ENCODE measurements at regions not wholly inside any gene's neighbourhood (a gene's known extent, or its start where the extent isn't known, plus 50 kb on each side); places are given as distances from the start of the nearest gene placed in this dataset.

DNA sequence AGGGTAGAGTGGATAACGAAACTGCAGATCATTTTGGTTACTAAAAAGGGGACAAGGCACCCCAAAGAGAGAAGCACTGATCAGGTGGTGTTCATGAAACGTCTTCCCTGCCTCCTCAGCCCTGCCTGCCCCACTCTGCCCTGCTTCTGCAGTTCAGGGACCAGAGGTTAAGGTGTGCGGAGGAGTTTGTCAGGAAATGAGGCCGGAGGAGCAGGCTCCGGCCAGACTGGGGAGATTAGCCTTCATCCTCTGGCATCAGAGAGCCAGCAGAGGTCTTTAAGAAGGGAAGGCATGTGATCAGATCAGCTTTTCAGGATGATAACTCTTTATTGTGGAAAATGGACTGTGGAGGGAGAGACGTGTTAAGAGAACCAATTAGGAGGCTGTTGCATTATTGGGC, 291.9 kb upstream of the NR5A2 start:
- Histone ChIP-seq H3K27me3 (replicated peaks; ENCODE audit: control insufficient read depth, insufficient read depth, low read length) (no peaks in the 10 kb centered on the region), H3K36me3 (ENCODE audit: control insufficient read depth, insufficient read depth, low read length) (no peaks in the 10 kb centered on the region), H3K4me3 (replicated peaks; ENCODE audit: low read depth, low read length) (no peak overlapping the region)
- TF ChIP-seq, protein P1, sequence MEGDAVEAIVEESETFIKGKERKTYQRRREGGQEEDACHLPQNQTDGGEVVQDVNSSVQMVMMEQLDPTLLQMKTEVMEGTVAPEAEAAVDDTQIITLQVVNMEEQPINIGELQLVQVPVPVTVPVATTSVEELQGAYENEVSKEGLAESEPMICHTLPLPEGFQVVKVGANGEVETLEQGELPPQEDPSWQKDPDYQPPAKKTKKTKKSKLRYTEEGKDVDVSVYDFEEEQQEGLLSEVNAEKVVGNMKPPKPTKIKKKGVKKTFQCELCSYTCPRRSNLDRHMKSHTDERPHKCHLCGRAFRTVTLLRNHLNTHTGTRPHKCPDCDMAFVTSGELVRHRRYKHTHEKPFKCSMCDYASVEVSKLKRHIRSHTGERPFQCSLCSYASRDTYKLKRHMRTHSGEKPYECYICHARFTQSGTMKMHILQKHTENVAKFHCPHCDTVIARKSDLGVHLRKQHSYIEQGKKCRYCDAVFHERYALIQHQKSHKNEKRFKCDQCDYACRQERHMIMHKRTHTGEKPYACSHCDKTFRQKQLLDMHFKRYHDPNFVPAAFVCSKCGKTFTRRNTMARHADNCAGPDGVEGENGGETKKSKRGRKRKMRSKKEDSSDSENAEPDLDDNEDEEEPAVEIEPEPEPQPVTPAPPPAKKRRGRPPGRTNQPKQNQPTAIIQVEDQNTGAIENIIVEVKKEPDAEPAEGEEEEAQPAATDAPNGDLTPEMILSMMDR (IDR thresholded peaks at IDR 0.05; ENCODE audit: insufficient read depth, low read length, poor library complexity, severe bottlenecking), result no peak
- no peak for DNase-seq (ENCODE audit: extremely low read depth, insufficient read length)

DNA sequence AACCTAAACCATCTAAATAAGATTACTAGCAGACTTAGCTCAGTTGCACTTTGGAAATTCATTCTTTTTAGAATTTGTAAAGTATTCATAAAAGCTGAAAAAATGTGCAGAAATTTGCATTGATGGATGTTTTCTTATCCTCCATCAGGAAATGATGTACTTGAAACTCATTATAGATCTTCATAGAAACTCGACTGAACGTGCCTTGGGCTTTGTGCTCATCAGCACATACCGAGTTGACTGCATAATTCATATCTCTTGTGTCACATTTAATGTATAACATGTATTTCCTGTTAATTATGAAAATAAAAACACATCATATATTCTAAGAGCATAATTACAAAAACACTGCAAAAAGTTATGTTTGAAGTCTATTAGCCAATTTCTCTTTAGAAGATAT, 290.9 kb upstream of the NR5A2 start:
- no peak for DNase-seq (ENCODE audit: extremely low read depth, insufficient read length)
- H3K36me3 ChIP-seq (ENCODE audit: control insufficient read depth, insufficient read depth, low read length), result no peaks in the 10 kb centered on the region
- no peak overlapping the region for H3K4me3 ChIP-seq (replicated peaks; ENCODE audit: low read depth, low read length)
- no peaks in the 10 kb centered on the region for H3K27me3 ChIP-seq (replicated peaks; ENCODE audit: control insufficient read depth, insufficient read depth, low read length)
- TF ChIP-seq, protein P1 (IDR thresholded peaks at IDR 0.05; ENCODE audit: insufficient read depth, low read length, poor library complexity, severe bottlenecking), result no peak

DNA sequence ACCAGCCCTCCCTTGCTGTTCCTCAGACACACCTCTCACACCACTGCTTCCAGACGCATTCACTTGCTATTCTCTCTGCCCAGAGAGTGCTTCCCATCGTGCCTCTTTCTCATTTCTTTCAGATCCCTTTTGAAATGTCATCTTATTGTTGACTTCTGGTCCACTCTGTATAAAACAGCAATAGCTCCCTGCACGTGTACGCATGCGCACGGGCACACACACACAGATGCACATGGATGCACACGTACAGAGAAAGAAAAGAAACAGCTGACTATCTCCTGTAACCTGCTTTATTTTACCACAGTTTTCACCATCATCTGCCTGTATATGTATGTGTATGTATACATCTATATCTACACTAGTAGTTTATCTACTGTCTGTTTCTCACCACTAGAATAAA, 285.9 kb upstream of the NR5A2 start:
- DNase-seq (ENCODE audit: extremely low read depth, insufficient read length), result no peak
- H3K27me3 ChIP-seq (replicated peaks; ENCODE audit: control insufficient read depth, insufficient read depth, low read length), result no peaks in the 10 kb centered on the region
- H3K4me3 ChIP-seq (replicated peaks; ENCODE audit: low read depth, low read length), result no peak overlapping the region
- TF ChIP-seq, protein P1 (IDR thresholded peaks at IDR 0.05; ENCODE audit: insufficient read depth, low read length, poor library complexity, severe bottlenecking), result no peak
- no peaks in the 10 kb centered on the region for H3K36me3 ChIP-seq (ENCODE audit: control insufficient read depth, insufficient read depth, low read length)

DNA sequence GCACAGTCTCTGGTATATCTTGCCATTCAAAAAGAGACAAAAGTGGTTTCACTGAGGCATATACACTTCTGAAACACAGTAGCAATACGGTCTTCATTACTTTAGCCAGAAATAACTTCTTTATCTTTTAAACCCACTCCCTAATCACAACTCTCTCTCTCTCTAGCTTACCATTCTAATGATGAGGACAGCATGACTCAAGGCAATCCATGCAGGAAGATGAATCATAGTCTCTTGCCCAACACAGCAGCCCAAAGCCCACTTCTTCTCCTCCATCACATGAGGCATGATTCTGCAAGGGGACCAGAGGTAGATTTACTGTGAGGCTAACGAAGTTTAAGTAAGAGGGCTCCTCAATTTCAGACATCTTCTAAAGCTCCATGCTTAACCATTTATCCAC, 285.0 kb upstream of the NR5A2 start:
- H3K4me3 ChIP-seq (replicated peaks; ENCODE audit: low read depth, low read length), result no peak overlapping the region
- no peaks in the 10 kb centered on the region for H3K36me3 ChIP-seq (ENCODE audit: control insufficient read depth, insufficient read depth, low read length)
- no peak for DNase-seq (ENCODE audit: extremely low read depth, insufficient read length)
- no peaks in the 10 kb centered on the region for H3K27me3 ChIP-seq (replicated peaks; ENCODE audit: control insufficient read depth, insufficient read depth, low read length)
- TF ChIP-seq, protein P1 (IDR thresholded peaks at IDR 0.05; ENCODE audit: insufficient read depth, low read length, poor library complexity, severe bottlenecking), result no peak

DNA sequence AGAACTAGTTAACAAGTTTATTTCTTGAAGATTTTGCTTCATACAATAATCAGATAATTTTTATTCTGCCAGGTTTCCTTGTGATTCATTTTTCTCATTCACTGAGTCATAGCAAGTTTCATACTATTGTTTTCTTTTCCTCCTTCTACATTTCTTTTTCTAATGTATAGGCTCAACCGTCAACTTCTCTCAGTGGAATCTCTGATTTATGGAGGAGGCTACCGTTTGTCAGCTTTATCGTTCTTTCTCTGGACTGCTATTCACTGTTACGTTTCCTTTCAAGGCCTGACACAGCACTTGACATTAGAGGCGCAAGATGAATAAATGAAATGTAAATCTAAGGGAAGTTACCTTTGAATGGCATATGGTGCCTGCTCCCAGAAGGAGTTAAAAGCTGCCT, 284.3 kb upstream of the NR5A2 start:
- no peaks in the 10 kb centered on the region for H3K27me3 ChIP-seq (replicated peaks; ENCODE audit: control insufficient read depth, insufficient read depth, low read length)
- H3K36me3 ChIP-seq (ENCODE audit: control insufficient read depth, insufficient read depth, low read length), result no peaks in the 10 kb centered on the region
- TF ChIP-seq, protein P1 (IDR thresholded peaks at IDR 0.05; ENCODE audit: insufficient read depth, low read length, poor library complexity, severe bottlenecking), result no peak
- H3K4me3 ChIP-seq (replicated peaks; ENCODE audit: low read depth, low read length), result no peak overlapping the region
- DNase-seq (ENCODE audit: extremely low read depth, insufficient read length), result no peak

DNA sequence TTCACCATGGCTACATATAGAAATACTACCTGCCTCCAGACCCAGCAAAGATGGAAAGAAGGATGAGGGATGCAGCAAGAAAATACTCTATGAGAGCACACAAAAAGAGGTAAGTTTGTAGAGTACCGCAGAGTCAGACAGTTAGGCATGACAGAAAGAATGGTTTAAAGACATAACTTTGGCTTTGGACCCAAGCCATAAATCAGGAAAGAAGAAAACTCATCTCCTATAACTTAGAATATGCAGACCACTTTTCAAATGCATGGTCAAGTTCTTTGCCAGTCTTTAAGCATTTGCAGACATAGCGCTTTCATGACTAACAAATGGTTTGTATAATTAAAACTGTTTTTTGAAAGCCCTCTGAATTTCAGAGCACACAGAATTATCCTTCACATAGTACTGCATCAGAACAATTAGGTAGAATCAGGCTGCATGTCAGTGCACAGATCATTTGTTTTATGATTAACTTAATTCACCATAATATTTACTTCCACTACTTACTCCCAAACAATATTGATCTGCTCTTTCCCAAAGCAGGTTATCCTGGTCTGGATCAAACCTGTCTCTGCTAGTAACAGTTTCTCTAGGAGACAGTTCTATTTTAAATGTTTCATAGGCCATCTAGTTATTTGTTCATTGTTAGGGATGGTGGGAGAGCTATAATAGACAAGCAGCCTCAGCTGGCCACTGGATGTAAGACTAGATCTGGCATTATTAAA, 280.7 kb upstream of the NR5A2 start:
- Histone ChIP-seq H3K36me3 (ENCODE audit: control insufficient read depth, insufficient read depth, low read length) (no peaks in the 10 kb centered on the region), H3K27me3 (replicated peaks; ENCODE audit: control insufficient read depth, insufficient read depth, low read length) (no peaks in the 10 kb centered on the region), H3K4me3 (replicated peaks; ENCODE audit: low read depth, low read length) (no peak overlapping the region)
- no peak for DNase-seq (ENCODE audit: extremely low read depth, insufficient read length)
- TF ChIP-seq, protein P1 (IDR thresholded peaks at IDR 0.05; ENCODE audit: insufficient read depth, low read length, poor library complexity, severe bottlenecking), result no peak

All from GM06990 (cell line).